ENCODE measurements at regions not wholly inside any gene's neighbourhood (a gene's known extent, or its start where the extent isn't known, plus 50 kb on each side); places are given as distances from the start of the nearest gene placed in this dataset.

- TF ChIP-seq CTCF (IDR thresholded peaks at IDR 0.05; ENCODE audit: low read depth, low read length, missing input control) (no peak), ATF3 (IDR thresholded peaks at IDR 0.05) (no peak), REST (IDR thresholded peaks at IDR 0.05) (no peak)
These were observed 318.4 kb downstream of the DHX15 start for GRCh38 chr4:24265989-24266388.
